ENCODE measurements at regions not wholly inside any gene's neighbourhood (a gene's known extent, or its start where the extent isn't known, plus 50 kb on each side); places are given as distances from the start of the nearest gene placed in this dataset.

DNA sequence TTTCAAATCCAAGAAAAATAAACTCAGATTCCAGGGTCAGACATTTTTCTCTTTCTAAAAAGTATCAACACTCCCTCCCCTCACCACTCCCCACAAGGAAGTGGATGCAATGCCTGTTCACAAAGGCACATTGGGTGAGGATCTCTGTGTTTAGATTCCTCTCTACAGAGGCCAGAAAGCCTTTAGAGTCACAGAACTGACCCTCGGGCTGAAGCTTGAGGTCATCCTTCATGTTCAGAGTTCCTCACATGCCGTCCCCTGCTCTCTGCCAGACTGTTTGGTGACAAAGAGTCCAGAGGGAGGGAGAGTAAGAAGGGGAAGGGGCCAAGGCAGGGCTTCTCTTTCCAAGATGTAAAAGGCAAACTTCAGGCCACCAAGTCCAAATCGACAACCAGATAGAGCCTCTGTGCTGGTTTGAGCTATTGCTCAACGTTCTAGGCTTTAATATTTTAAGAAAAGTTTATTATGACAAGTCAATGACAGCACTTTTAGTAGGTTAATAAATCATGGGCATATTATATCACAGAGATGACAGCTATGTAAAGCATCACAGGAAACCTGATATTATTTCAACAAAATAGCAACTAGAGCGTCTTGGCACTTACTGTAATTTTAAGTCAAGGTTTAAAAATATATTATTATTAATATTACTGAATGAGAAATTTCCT lies 269.4 kb downstream of the ETAA1 start:
- peaks cover 6% of the 10 kb centered on the region for H3K9me3 Mint-ChIP-seq
- H3K4me1 Mint-ChIP-seq = peaks cover 8% of the 10 kb centered on the region
- no peaks in the 10 kb centered on the region for H3K27me3 Mint-ChIP-seq (ENCODE audit: low read depth)
- TF ChIP-seq, protein P1, sequence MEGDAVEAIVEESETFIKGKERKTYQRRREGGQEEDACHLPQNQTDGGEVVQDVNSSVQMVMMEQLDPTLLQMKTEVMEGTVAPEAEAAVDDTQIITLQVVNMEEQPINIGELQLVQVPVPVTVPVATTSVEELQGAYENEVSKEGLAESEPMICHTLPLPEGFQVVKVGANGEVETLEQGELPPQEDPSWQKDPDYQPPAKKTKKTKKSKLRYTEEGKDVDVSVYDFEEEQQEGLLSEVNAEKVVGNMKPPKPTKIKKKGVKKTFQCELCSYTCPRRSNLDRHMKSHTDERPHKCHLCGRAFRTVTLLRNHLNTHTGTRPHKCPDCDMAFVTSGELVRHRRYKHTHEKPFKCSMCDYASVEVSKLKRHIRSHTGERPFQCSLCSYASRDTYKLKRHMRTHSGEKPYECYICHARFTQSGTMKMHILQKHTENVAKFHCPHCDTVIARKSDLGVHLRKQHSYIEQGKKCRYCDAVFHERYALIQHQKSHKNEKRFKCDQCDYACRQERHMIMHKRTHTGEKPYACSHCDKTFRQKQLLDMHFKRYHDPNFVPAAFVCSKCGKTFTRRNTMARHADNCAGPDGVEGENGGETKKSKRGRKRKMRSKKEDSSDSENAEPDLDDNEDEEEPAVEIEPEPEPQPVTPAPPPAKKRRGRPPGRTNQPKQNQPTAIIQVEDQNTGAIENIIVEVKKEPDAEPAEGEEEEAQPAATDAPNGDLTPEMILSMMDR (conservative IDR thresholded peaks at IDR 0.05) = no peak
- H3K27ac Mint-ChIP-seq (ENCODE audit: unreplicated experiment) = peak overlapping the region; percentile 94
- H3K36me3 Mint-ChIP-seq (ENCODE audit: low read depth) = peaks cover 2% of the 10 kb centered on the region
- DNase-seq (ENCODE audit: low read depth, low spot score) = no peak
- H3K4me3 Mint-ChIP-seq = no peak overlapping the region

DNA sequence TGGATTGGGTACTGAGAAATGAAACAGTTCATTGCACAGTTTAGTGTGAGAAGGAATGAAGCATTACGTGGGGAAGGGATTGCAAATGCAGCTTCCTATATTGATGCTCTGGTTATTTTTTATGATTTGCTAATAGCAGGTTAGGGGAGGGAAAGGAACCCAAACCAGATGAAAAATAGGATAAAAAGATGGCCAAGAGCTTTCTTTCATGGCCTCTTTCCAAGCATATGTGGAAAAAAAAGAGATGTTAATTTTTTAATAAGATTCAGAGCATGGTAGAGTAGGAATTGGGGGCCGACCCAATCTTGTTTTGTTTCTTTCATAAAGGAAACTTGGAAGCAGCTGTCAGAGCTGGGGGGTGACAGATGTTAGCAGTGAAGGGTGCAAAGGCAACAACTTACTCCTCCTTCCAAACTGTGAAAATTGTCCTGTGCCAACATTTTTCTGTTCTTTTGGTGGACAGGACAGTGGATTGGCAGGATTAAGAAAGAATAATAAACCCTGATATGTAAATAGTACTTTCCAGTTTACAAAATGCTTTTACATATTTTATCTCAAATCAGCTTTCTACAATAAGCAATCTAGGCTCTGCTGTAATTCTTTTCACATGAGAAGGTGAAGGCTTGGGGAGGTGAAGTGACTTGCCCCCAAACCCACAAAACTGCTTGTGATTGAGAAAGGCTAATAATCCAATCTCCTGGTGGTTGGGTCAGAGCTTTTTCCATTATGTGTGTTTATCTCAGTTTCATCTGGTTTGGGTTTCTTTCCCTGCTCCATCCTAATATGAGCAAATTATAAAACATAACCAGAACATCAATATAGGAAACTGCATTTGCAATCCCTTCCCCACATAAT lies 270.1 kb downstream of the ETAA1 start:
- H3K36me3 Mint-ChIP-seq (ENCODE audit: low read depth) = peaks cover 2% of the 10 kb centered on the region
- no peaks in the 10 kb centered on the region for H3K27me3 Mint-ChIP-seq (ENCODE audit: low read depth)
- H3K9me3 Mint-ChIP-seq = peaks cover 6% of the 10 kb centered on the region
- H3K4me3 Mint-ChIP-seq = no peak overlapping the region
- TF ChIP-seq, protein P1 (conservative IDR thresholded peaks at IDR 0.05) = no peak
- no peak overlapping the region for H3K27ac Mint-ChIP-seq (ENCODE audit: unreplicated experiment)
- peaks cover 8% of the 10 kb centered on the region for H3K4me1 Mint-ChIP-seq
- no peak for DNase-seq (ENCODE audit: low read depth, low spot score)

DNA sequence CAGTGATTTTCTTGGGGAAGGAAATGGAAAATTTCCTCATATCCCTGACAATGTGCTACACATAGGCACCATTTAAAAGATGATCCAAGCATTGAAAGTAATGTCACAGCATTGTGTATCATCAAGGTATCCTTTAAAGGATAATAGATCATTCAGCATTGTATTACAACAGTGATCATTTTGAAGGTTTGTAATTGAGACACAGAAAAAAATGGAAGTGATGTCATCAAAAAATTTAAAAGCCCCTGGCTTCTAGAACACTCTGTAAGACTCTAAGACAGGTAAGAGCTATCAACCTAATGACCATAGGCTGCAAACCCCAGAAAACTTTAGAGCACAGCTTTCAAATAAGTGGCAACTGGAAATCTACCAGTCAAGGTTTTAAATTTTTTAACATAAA lies 271.4 kb downstream of the ETAA1 start:
- H3K27ac Mint-ChIP-seq (ENCODE audit: unreplicated experiment) = no peak overlapping the region

DNA sequence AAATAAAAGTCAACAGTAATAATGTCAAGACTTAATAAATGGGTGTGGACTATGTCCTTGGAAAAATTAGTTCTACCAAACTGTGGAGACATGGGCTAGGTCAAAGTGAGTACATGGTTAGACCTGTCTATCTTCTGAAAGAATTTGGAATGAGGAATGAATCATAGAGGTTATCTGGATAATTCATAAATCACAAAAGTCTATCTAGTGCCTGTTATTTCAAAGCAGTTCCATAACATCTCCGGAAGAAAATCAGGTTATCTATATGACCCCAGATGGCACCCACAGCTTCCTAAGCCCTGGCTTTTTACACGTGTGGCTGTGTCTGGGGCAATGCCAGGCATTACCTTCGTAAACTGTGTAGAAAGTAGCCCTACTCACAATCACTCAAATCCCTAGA lies 272.0 kb downstream of the ETAA1 start:
- TF ChIP-seq, protein P1 (conservative IDR thresholded peaks at IDR 0.05) = no peak
- Mint-ChIP-seq H3K4me1 (peaks cover 8% of the 10 kb centered on the region), H3K27ac (ENCODE audit: unreplicated experiment) (no peak overlapping the region)

More for the DNA sequence above, 271.4 kb downstream of the ETAA1 start:
- Mint-ChIP-seq H3K27me3 (ENCODE audit: low read depth) (no peaks in the 10 kb centered on the region), H3K36me3 (ENCODE audit: low read depth) (peaks cover 2% of the 10 kb centered on the region), H3K4me3 (no peak overlapping the region), H3K9me3 (peaks cover 6% of the 10 kb centered on the region), H3K4me1 (peaks cover 8% of the 10 kb centered on the region)
- no peak for DNase-seq (ENCODE audit: low read depth, low spot score)
- TF ChIP-seq, protein P1 (conservative IDR thresholded peaks at IDR 0.05) = no peak

DNA sequence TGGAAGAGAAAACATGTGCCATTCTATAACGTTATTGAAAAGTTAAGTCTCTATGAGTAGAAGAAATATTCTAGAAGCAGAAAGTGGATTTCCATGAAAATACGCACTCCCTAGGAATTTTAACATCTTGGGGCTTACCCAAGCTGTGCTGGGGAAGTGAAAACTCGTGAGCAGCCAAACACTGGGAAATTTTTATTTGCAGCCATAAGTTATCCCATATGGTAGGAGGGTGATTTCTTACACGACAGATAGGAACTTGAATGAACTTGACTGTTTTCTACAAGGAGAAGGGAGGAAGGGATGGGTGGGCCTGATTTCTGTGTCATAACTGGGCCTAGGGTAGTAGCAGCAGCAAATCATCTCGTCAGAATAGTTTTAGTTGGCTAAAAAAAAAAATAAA lies 272.6 kb downstream of the ETAA1 start:
- H3K27me3 Mint-ChIP-seq (ENCODE audit: low read depth) = no peaks in the 10 kb centered on the region
- H3K27ac Mint-ChIP-seq (ENCODE audit: unreplicated experiment) = no peak overlapping the region
- no peak overlapping the region for H3K4me3 Mint-ChIP-seq
- DNase-seq (ENCODE audit: low read depth, low spot score) = no peak
- H3K9me3 Mint-ChIP-seq = peaks cover 6% of the 10 kb centered on the region
- peaks cover 10% of the 10 kb centered on the region for H3K4me1 Mint-ChIP-seq
- TF ChIP-seq, protein P1 (conservative IDR thresholded peaks at IDR 0.05) = no peak
- H3K36me3 Mint-ChIP-seq (ENCODE audit: low read depth) = peaks cover 2% of the 10 kb centered on the region

More for the DNA sequence above, 272.0 kb downstream of the ETAA1 start:
- H3K27me3 Mint-ChIP-seq (ENCODE audit: low read depth) = no peaks in the 10 kb centered on the region
- DNase-seq (ENCODE audit: low read depth, low spot score) = no peak
- peaks cover 6% of the 10 kb centered on the region for H3K9me3 Mint-ChIP-seq
- H3K4me3 Mint-ChIP-seq = no peak overlapping the region
- peaks cover 2% of the 10 kb centered on the region for H3K36me3 Mint-ChIP-seq (ENCODE audit: low read depth)
